HG03139 (cell line): ENCODE measurements at regions not wholly inside any gene's neighbourhood (a gene's known extent, or its start where the extent isn't known, plus 50 kb on each side); places are given as distances from the start of the nearest gene placed in this dataset.

Experiments used
- ATAC-seq: cut with Tn5 transposase; IDR thresholded peaks from one replicate; pipeline ENCODE4 v1.9.1; 2021; ENCODE audit not compliant: unreplicated experiment

DNA sequence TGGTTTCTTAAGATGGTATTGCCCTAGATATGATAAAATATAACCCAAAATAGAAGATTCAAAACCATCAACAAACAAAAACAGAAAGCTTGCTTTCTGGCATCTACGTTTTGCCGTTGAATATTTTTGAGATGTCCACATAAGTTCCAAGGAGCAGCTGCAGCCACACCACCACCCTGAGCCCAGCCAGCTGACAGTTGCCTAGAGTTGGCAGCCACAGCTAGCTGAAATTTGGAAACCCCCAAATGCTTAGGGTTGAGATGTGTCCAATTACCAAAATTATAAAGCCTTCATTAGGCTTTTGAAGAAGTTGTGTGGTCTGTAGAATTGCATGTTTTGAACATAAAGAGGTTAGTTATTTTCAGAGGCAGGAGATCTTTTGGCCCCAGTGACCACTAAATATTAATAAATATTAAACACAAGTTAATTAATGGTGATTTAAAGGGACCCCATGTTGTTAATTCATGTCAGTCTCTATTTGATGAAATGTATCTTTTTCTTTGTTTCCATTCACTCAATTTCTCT, 118.1 kb upstream of the DTNA start:
- ATAC-seq: no peak

DNA sequence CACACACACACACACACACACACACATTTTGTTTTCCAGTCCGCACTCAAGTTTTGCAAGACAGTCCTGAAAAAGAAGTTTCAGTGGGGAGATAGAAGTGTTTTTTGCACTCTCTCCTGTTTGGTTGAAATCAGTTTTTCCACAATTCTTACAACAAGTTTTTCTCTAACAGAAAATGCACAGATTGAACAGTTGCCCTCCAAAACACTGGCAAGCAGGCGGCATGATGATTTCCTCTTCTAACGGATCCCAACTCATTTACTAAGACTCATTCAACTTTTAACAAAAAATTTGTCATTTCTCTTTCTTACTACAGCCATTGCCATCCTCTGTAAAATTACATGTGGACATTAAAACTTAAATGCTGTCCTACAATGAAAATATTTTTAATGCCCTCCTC, 117.6 kb upstream of the DTNA start:
- ATAC-seq: no peak

DNA sequence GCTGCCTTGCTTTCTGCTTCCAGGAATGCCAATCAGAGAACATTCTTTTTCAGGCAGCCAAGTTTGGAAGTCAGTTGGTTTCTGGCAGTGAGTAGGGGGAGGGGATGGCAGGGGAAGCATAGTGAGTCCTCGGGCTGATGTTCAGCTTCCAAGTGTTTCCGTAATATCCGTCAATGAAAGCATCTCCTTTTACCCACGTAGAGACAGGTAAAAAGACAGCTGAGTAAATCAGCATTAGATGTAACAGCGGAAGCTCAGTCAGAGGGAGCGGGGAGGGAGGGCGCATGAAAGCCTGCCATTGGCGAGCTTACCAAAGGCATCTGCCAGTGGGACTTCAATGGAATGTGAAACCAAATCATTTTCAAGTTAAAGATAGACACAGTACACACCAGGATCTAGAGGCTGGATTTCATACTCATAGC, 117.1 kb upstream of the DTNA start:
- no peak for ATAC-seq

DNA sequence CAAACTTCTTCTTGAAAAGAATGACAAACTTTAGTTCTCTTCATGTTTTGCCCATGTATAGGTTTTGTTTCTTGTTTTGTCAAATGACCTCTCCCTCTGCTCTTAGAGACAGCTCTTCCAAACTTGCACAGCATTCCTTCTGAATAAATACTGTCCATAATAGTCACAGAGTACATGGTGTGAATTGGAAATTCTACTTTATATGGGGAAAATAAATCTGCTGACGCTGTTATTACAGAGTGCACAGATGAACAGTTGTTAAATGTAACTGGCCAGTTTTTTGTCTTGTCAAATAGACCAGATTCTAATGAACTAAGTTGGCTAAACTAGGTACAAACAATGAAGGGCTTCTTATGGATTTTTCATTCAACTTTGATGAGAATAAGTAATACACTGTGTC, 115.8 kb upstream of the DTNA start:
- ATAC-seq: no peak

DNA sequence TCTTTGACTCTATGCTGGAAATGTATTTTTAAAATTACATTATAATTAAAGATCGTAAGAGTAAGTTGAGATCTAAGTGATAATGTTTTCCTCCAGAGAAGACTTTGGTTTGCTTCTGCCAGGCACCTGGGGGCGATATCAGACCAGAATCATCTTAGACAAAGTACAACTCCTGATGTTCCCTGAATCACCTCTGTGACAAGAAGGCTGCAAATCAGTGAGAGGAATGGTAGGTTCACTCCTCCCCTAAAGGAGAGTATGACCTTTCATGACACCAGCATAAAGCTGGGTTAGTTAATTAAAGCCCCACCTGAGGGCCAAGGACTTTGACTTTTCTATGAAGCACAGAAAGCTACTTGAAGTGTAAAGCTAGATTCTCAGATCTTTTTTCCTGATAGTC, 114.4 kb upstream of the DTNA start:
- no peak for ATAC-seq

DNA sequence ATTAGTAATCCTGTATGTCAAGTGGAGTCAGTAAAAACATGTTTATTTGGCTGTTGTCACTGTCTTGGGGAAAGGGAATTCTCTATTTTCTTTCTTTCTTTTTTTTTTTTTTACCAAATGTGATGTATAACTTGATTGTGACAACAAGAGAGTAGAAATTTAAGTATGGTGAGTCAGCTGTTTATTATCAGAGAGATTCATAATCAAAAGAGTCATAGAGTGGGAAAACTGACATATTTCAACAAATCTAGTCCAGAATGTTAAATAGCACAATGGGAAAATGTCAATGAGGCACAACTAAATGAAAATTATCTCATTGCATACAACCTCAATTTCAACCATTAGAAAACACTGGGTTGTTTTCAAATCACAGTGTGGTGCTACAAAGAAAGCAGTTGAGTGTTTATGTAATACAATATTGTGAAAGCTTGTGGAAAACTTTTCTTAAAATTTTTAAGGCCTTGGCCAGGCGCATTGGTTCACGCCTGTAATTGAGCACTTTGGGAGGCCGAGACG, 111.9 kb upstream of the DTNA start:
- no peak for ATAC-seq

DNA sequence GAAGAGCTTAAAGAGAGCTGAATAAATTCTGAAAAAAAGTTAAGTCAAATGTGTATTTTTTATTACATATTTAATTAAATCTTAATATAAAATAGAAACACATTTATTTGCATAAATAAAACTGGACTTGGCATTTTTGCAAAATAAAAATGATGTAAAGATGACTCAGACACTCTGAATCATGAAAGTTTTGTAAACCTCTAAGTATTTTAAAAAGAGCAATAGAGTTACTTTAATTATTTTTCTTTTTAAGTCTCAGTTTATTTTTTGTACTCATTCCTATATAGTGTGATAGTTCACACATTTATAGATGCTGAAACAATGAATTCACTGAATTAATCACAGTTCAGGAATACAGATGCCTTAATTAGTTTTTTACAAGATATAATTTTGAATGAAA, 109.9 kb upstream of the DTNA start:
- no peak for ATAC-seq

DNA sequence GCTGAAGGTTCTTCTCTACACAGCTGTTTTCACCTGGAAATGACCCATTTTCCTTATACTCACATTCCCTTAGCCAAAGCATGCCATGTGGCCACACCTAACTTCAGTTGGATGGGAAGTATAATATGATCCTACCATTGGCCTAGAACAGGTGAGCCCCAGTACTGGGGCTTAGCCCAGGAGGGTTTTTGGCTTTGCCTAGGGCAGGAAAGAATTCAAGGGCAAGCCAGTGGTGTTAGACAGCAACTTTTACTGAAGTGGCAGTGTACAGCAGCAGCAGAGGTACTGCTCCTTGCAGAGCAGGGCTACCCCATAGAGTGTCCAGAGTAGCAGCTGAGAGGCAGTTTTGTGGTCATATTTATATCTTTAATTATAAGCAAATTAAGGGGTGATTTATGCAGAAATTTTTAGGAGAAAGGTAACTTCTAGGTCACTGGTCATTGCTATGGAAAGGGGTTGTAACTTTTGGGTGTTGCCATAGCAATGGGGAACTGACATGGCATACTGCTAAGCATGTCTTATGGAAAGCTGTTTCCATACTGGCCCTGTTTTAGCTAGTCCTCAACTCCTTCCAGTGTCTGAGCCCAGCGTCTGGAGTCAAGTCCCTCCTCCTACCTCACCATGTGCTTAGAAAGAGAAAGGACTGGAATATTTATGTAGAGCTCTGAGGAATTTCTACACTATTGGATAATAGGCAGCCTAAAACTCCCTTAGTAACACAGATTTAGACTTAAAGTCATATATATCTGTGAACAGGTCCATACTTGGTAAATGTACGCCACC, 109.0 kb upstream of the DTNA start:
- no peak for ATAC-seq

DNA sequence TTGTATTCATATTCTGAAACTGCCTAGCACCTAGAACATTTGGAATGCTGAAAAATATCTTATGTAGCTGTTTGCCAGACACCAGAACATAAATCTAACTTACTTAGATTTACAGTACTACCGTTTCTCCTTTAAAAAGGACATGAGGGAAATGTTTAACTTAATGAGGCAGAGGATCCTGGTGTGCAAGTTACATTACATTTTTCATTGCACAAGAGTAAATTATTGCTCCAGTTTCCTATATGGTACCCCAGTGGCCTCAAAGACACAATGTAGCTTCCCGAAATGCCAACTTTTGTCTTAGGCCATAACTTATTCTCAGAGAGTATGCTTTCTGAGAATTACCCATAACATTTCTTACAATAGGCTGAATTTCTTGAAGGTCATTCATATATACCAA, 105.5 kb upstream of the DTNA start:
- ATAC-seq: no peak

DNA sequence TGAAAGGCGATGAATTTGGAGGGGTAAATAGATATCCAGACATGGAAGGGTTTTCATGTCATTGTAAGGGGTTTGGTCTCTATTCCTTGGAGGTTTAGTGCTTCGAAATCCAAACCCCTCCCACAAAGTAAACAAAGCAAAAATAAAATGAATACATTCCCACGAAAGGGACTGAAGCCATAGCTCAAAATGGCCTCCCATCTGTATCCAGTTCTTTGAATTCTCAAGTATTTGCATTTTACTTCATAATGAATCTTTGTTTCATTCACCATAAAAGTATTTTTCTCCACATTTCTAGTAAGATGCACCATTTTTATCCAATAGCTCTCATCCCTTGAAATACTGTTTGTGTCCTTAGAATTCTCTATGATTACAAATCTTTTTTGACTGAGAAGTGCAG, 103.2 kb upstream of the DTNA start:
- no peak for ATAC-seq

DNA sequence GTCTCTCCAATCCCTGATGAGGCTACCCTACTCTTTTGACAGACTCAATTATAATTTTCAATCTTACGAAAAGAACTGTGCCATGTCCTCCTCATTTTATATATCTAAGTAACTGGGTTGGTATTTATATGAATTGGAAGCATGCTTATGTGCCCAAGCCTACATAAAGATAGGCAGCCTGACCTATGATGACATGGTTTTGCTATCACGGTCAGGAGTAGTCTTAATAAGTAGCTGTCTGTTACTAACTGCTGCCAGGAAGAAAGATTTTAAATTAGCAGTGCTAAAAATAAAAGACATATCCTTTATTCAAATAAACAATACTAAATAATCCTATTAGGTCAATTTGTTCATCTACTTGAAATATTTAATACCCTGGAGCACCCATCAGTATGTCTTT, 102.0 kb upstream of the DTNA start:
- ATAC-seq: no peak

DNA sequence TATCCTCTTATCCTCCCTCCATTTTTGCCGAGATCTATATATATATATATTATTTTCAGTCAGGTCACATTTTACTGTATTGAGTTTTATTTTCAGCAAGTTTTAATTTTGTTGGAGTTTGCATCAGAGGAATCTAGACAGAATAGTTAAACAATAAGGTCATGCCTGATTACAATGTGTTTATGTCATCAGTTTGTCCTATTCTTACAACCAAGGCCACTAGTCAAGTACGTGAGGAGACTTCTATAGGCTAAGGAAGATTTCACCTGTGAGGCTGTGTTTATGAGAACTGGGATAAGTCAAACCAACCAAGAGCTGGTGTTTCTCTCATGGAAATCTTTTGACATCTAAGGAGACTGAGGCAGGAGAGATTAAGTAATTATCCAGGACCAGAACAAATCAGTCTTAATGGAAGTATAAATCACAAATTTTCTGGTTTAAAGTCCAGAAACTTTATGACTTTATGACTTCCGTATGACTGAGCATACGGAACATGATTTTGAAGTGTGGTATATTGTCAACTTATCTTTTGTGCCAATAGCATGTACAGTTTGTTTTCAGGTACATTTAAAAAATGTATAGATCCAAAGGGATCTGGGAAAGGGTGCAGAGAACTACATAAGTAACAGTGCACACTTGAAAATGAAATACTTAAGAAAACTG, 100.0 kb upstream of the DTNA start:
- no peak for ATAC-seq

DNA sequence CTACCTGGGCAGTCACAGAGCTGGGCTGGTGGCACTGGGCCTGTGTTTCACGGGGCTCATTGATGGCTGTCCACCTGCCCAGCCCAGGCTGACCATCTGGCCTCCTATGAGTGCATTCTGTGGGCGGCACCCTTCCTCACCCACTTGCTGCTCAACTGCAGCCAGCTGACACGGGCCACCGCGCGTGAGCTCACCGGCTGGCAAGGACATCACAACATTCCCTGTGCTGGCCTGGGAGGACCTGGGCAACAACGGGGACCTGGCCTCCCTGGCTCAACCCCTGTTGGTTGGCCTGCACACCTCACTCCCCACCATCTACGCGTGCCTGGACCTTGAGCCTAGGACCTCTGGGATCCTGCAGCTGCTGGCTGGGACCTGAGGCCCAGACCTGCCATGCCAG, 98.2 kb upstream of the DTNA start:
- ATAC-seq: no peak

DNA sequence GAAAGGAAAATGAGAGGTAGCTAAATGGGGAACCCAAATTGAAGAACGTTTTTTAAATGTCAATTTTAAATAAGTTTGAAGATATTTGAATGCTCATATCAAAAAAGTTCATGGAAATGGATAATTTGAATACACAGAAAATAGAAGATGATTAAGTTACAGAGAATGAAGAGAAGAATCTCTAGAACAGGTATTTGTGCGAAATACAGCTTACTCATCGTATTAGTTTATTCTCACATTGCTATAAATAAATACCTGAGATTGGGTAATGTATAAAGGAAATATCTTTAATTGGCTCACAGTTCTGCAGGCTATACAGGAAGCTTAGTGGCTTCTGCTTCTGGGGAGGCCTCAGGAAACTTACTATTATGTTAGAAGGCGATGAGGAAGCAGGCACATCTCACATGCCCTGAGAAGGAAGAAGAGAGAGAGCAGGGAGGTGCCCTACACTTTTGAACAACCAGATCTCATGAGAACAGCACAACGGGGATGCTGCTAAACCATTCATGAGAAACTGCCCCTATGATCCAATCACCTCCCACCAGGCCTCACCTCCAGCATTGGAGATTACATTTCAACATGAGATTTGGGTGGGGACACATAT, 89.7 kb upstream of the DTNA start:
- ATAC-seq: no peak

DNA sequence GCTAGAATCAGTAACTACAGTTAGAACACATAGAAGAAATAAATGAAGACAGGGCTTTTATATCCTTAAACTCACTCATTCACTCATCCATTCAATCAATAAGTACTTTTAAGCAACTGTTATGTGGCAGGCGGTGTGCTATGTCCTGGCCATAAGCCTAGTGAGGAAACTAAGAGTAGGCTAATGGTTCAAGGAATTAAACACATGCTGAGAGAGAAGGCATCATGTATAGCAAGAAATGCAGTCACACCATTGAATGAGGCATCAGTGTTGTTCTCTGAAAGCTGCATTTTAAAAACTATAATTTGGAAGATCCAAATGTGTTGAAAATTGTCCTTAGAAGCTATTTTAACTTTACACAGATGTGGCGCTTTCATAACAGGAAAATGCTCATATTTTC, 86.5 kb upstream of the DTNA start:
- no peak for ATAC-seq

DNA sequence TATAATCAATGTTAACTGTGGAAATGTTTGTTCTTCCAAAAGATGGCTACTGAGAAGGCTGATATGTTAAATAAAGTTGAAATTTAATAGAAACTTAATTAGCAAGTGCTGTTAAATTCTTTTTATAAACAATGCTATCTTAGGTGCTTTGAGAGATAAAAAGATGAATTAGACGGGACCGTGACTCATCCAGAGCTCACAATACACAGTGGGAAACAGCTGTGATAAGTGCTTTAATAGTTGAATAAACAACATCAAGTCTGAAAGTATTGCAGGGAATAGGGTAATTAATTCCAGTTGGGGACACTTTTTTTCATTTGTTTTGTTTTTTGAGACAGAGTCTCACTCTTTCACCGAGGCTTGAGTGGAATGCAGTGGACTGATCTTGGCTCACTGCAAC, 85.5 kb upstream of the DTNA start:
- ATAC-seq: no peak

DNA sequence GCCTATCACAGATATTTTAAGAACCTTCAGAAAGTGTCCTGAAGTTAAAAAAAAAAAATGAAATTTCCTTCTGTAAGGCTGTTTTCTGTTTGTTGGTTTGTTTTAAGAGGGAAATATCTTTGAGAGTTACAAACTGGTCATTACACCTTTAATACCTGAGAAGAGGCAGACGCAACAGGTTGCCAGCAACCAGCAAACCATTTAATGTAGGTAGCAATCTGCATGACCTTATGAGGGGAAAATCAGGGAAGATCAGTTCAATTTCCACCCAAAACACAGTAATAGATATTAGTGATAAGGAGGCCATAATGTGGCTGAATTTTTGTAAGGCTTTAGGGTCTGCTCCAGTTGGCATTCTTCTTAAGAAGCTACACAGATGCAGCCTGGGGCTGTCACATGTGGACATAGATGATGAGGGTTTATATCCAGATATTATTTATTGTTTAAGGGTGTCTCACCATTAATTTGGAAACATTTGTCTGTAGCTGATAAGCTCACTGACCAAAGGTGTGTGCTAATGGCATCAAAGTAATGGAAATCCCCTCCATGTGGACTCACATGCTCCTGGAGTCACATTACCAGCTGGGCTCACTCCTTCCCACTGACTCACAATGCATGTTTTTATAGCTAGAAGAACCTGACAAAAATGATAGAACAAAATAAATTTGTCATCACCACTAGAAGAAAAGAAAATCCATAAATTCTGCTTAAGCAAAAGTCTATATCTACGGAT, 83.5 kb upstream of the DTNA start:
- no peak for ATAC-seq

DNA sequence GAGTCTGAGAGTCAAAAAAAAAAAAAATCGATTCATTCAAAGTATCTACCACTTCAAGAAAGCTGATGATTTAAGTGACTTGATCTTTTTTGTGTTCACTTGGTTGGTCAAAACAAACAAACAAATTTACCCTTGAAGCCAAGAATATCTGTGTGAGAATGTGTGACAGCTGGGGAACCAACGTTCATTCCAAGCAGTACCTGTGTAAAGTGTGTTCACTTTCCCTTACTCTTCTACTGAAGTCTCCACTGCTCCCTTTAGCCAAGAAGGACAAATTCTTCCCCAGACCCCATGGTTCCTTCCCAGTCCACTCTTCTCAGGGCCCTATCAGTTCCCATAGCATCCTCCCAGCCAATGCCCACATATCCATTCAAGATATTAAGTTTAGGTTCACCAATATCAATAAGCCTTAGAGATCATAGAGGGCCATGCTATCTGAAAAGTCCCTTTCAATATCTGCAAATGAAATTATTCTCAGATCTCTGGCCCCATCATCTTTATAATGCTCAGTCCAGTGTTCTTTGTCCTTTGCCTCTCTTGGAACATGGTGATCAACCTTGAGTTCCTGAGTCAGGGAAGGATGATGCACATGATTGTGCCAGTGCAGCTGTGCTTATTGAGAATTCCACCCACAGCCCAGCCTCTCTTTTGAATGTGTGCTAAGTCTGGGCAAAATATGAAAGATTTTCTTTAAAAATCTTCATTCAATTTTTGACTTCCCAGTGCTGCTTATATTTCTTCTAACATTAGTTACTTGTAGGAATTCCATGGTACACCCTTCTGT, 82.8 kb upstream of the DTNA start:
- ATAC-seq: no peak

DNA sequence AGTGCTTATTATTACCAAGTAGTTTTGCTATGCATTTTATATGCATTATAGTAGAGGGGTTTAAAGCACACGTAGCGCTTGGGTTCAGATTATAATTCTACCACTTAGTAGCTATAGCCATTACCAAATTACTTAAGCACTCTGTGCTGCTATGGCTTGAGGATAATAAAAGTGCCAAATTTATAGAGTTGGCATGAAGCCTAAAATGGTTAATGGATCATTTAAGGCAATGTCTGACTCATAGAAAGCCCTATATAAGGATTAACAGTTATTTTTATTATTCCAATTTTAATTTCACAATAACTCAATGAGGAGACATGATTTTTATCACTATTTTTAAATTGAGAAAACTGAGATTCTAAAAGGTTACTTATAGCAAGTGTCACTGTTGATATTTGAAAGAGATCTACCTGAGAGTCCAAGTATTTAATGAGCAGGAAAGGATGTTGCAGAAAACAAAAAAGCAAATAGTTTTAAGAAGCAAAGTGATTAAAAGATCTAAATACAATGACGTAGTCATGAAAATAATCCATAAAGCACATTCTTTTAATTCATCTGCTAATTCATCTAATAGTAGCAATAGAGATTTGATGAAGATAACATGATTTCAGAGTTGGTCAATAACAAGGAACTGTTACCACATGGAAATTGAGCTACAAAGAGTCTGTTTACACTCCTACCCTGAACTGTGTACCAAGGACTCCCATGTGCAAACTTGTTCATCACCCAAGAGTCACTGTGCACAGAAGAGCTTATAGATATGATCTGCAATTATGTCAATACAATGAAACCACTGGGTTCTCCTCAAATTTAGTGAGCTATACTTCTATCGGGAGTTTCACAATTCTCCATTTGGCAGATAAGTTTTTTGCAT, 78.8 kb upstream of the DTNA start:
- no peak for ATAC-seq

DNA sequence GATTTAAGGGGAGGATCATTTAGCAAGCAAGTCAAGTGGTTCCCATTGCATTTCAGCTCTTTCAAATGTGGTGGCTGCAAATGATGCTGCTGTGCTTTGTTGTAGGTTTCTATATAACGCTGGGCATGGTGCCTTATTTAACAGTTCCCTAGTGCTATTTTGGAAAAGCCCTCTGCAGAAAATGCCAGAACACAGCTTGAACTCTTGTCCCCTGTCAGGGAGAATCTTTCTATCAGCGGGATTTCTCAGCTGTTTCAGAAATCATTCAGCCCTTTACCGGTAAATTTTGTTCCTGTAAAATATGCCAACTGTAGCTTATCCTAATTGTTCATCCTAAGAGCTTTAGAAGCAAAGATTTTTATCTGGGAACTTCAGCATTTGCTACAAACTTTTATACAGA, 77.8 kb upstream of the DTNA start:
- ATAC-seq: no peak
